SU-DHL-6 (cell line): ENCODE measurements at regions not wholly inside any gene's neighbourhood (a gene's known extent, or its start where the extent isn't known, plus 50 kb on each side); places are given as distances from the start of the nearest gene placed in this dataset.

Experiments used
- H2AFZ ChIP-seq: fragments of 200-600 bp; sonication (generic); 2 replicates; pipeline ENCODE4 v1.6.1; 2014; ENCODE audit warnings: low read depth, mild to moderate bottlenecking, moderate library complexity, mixed read lengths, antibody characterized with exemption, low read length; ENCODE audit not compliant: severe bottlenecking
- H3F3A ChIP-seq: fragments of 200-600 bp; shearing (Covaris generic); 2 replicates; pipeline ENCODE4 v1.6.0; 2016; ENCODE audit warnings: antibody characterized with exemption, mild to moderate bottlenecking; ENCODE audit not compliant: insufficient read depth
- H3K27ac ChIP-seq: fragments of 200-600 bp; sonication (generic); 2 replicates; pipeline ENCODE4 v1.5.1; 2016; ENCODE audit warnings: low read depth, mild to moderate bottlenecking, low read length, moderate library complexity, mixed read lengths
- H3K27me3 ChIP-seq: fragments of 200-600 bp; sonication (generic), shearing (Covaris generic); 2 replicates; pipeline ENCODE4 v1.6.0; 2014; ENCODE audit warnings: mild to moderate bottlenecking, low read length
- H3K36me3 ChIP-seq: fragments of 200-600 bp; sonication (generic); 2 replicates; pipeline ENCODE4 v1.6.1; 2014; ENCODE audit warnings: mild to moderate bottlenecking, low read length, mixed read lengths
- H3K4me2 ChIP-seq: fragments of 300-600, 200-600 bp; shearing (Covaris generic), sonication (generic); 2 replicates; pipeline ENCODE4 v1.6.0; 2014; ENCODE audit warnings: low read length, low read depth, mild to moderate bottlenecking; ENCODE audit not compliant: poor library complexity, severe bottlenecking
- H3K4me3 ChIP-seq: fragments of 200-600 bp; sonication (generic); 2 replicates; pipeline ENCODE4 v1.5.1; 2014; ENCODE audit warnings: antibody characterized with exemption, low read length, mild to moderate bottlenecking, mixed read lengths; ENCODE audit not compliant: insufficient read depth, poor library complexity, severe bottlenecking
- H3K79me2 ChIP-seq: fragments of 200-600 bp; sonication (generic); 2 replicates; pipeline ENCODE4 v1.6.1; 2014; ENCODE audit warnings: mild to moderate bottlenecking, low read length, moderate library complexity; ENCODE audit not compliant: insufficient read depth
- H3K9ac ChIP-seq: fragments of 200-600 bp; sonication (generic); 2 replicates; pipeline ENCODE4 v1.7.0; 2014; ENCODE audit warnings: mild to moderate bottlenecking, low read length
- H3K9me2 ChIP-seq: fragments of 200-600 bp; sonication (generic); replicated peaks from 2 replicates; pipeline ENCODE4 v1.6.1; 2014; ENCODE audit warnings: low read length; ENCODE audit not compliant: insufficient read depth
- H3K9me3 ChIP-seq: fragments of 200-600 bp; sonication (generic); 2 replicates; pipeline ENCODE4 v1.6.1; 2014; ENCODE audit warnings: low read length, mixed read lengths; ENCODE audit not compliant: insufficient read depth
- H4K20me1 ChIP-seq: fragments of 200-600 bp; sonication (generic); 2 replicates; pipeline ENCODE4 v1.6.1; 2014; ENCODE audit warnings: low read depth, mild to moderate bottlenecking, antibody characterized with exemption, low read length, moderate library complexity, mixed read lengths
- CTCF ChIP-seq: fragments of 200-600 bp; sonication (generic); IDR thresholded peaks from one replicate; pipeline ENCODE4 v1.5.1; 2017; ENCODE audit warnings: antibody characterized with exemption, mild to moderate bottlenecking, low read length, moderate library complexity; ENCODE audit not compliant: insufficient read depth, poor library complexity, severe bottlenecking
- EZH2phosphoT487 ChIP-seq: fragments of 200-600 bp; sonication (generic), shearing (Covaris generic); conservative IDR thresholded peaks from 2 replicates; pipeline ENCODE4 v1.6.1; 2018; ENCODE audit warnings: mild to moderate bottlenecking, antibody characterized with exemption, low read length, moderate library complexity, mixed read lengths

- H3K27ac ChIP-seq: no peak overlapping the region
- no peaks in the 10 kb centered on the region for H3K36me3 ChIP-seq
- H3K4me2 ChIP-seq: no peak overlapping the region
- no peaks in the 10 kb centered on the region for H3K9me2 ChIP-seq
- no peaks in the 10 kb centered on the region for H3K9me3 ChIP-seq
- H4K20me1 ChIP-seq: no peaks in the 10 kb centered on the region
- H3K27me3 ChIP-seq: no peaks in the 10 kb centered on the region
- H3K79me2 ChIP-seq: no peaks in the 10 kb centered on the region
- no peak overlapping the region for H2AFZ ChIP-seq
- no peak for TF ChIP-seq EZH2phosphoT487
- no peak for TF ChIP-seq CTCF
- no peak overlapping the region for H3K9ac ChIP-seq
- no peaks in the 10 kb centered on the region for H3F3A ChIP-seq
- no peak overlapping the region for H3K4me3 ChIP-seq
Measured at GRCh38 chr9:91043811-91044175, 242.2 kb downstream of the SYK start.

GRCh38 chr9:91044354-91044753 lies 242.7 kb downstream of the SYK start:
- H3K79me2 ChIP-seq: no peaks in the 10 kb centered on the region
- no peak overlapping the region for H2AFZ ChIP-seq
- no peak overlapping the region for H3K4me2 ChIP-seq
- H3K9ac ChIP-seq: no peak overlapping the region
- no peaks in the 10 kb centered on the region for H3K36me3 ChIP-seq
- H3F3A ChIP-seq: no peaks in the 10 kb centered on the region
- no peaks in the 10 kb centered on the region for H3K27me3 ChIP-seq
- H3K9me3 ChIP-seq: no peaks in the 10 kb centered on the region
- no peak for TF ChIP-seq CTCF
- no peak for TF ChIP-seq EZH2phosphoT487
- no peak overlapping the region for H3K27ac ChIP-seq
- H3K4me3 ChIP-seq: no peak overlapping the region
- no peaks in the 10 kb centered on the region for H3K9me2 ChIP-seq
- H4K20me1 ChIP-seq: no peaks in the 10 kb centered on the region; the same call in 1 of the 2 replicates

GRCh38 chr9:91045041-91045440 lies 243.4 kb downstream of the SYK start:
- no peaks in the 10 kb centered on the region for H3K79me2 ChIP-seq
- H3K9me3 ChIP-seq: no peaks in the 10 kb centered on the region
- H4K20me1 ChIP-seq: no peaks in the 10 kb centered on the region; the same call in 1 of the 2 replicates
- TF ChIP-seq EZH2phosphoT487 (no peak), CTCF (no peak)
- H3K4me3 ChIP-seq: no peak overlapping the region
- no peak overlapping the region for H3K9ac ChIP-seq
- H3K9me2 ChIP-seq: no peaks in the 10 kb centered on the region
- H3K36me3 ChIP-seq: no peaks in the 10 kb centered on the region
- no peak overlapping the region for H3K27ac ChIP-seq
- H3F3A ChIP-seq: no peaks in the 10 kb centered on the region
- no peaks in the 10 kb centered on the region for H3K27me3 ChIP-seq
- H2AFZ ChIP-seq: no peak overlapping the region
- no peak overlapping the region for H3K4me2 ChIP-seq

GRCh38 chr9:91047529-91047928 lies 245.9 kb downstream of the SYK start:
- TF ChIP-seq CTCF: no peak
- TF ChIP-seq EZH2phosphoT487: no peak
- no peak overlapping the region for H2AFZ ChIP-seq
- no peaks in the 10 kb centered on the region for H3K9me3 ChIP-seq

More at GRCh38 chr9:91047529-91047928, 245.9 kb downstream of the SYK start:
- no peak overlapping the region for H3K27ac ChIP-seq
- no peak overlapping the region for H3K4me3 ChIP-seq
- H3K79me2 ChIP-seq: no peaks in the 10 kb centered on the region
- no peaks in the 10 kb centered on the region; the same call in 1 of the 2 replicates for H4K20me1 ChIP-seq
- no peaks in the 10 kb centered on the region for H3K27me3 ChIP-seq
- no peak overlapping the region for H3K9ac ChIP-seq
- no peak overlapping the region for H3K4me2 ChIP-seq
- H3K36me3 ChIP-seq: no peaks in the 10 kb centered on the region
- H3K9me2 ChIP-seq: no peaks in the 10 kb centered on the region
- no peaks in the 10 kb centered on the region for H3F3A ChIP-seq
